Fibroblast of the aortic adventitia (primary cell): ENCODE measurements at regions not wholly inside any gene's neighbourhood (a gene's known extent, or its start where the extent isn't known, plus 50 kb on each side); places are given as distances from the start of the nearest gene placed in this dataset.

ENCODE experiments used
- DNase-seq: peaks from one replicate; pipeline ENCODE4 v3.0.0-alpha.2; 2010; ENCODE audit warnings: low read depth
- H3K4me3 ChIP-seq: 2 replicates; pipeline ENCODE4 v1.5.1; 2011; ENCODE audit warnings: low read depth, mild to moderate bottlenecking, control low read depth, low read length, moderate library complexity
- CTCF ChIP-seq: IDR thresholded peaks from 2 replicates; pipeline ENCODE4 v1.5.1; 2011; ENCODE audit warnings: mild to moderate bottlenecking, low read length, control low read depth, inconsistent platforms; ENCODE audit not compliant: insufficient read depth

- no peak overlapping the region for H3K4me3 ChIP-seq
- DNase-seq, result no peak
- TF ChIP-seq CTCF, result no peak
Measured at GRCh38 chr4:42315231-42315630, 82.1 kb upstream of the SHISA3 start.

- no peak for DNase-seq
- TF ChIP-seq CTCF, result no peak
- no peak overlapping the region for H3K4me3 ChIP-seq
Measured at GRCh38 chr4:42320822-42321388, 76.4 kb upstream of the SHISA3 start.

- TF ChIP-seq CTCF, result no peak
- no peak overlapping the region for H3K4me3 ChIP-seq
- no peak for DNase-seq
Measured at GRCh38 chr4:42326040-42326439, 71.2 kb upstream of the SHISA3 start.

GRCh38 chr4:42326524-42326923, 70.8 kb upstream of the SHISA3 start:
- DNase-seq, result no peak
- no peak overlapping the region for H3K4me3 ChIP-seq
- no peak for TF ChIP-seq CTCF

- H3K4me3 ChIP-seq, result no peak overlapping the region
- no peak for TF ChIP-seq CTCF
- no peak for DNase-seq
Measured at GRCh38 chr4:42327323-42327722, 70.0 kb upstream of the SHISA3 start.

- DNase-seq, result no peak
- TF ChIP-seq CTCF, result no peak
- no peak overlapping the region for H3K4me3 ChIP-seq
Measured at GRCh38 chr4:42328978-42329377, 68.3 kb upstream of the SHISA3 start.

- no peak for DNase-seq
- TF ChIP-seq CTCF, result no peak
- no peak overlapping the region for H3K4me3 ChIP-seq
Measured at GRCh38 chr4:42329421-42329820, 67.9 kb upstream of the SHISA3 start.
